HepG2 (cell line): ENCODE measurements at regions not wholly inside any gene's neighbourhood (a gene's known extent, or its start where the extent isn't known, plus 50 kb on each side); places are given as distances from the start of the nearest gene placed in this dataset.

ENCODE experiments used
- ATAC-seq: fragments of 200-7000 bp; cut with Tn5 transposase; 3 replicates; pipeline ENCODE4 v1.9.1; 2020; ENCODE audit warnings: mild to moderate bottlenecking, moderate library complexity
- BruUV-seq: library from RNA; stranded (reverse); fragments of 400-500 nt; replicated peaks from 2 replicates; lab custom pipeline; 2021; lab: Mats Ljungman, UMichigan
- CTCF ChIA-PET: fragments of 300-600 bp; formaldehyde crosslinking; extraction: SDS; loops from one replicate; lab custom pipeline; 2021; ENCODE audit warnings: low total read pairs, inconsistent platforms, low intra/inter-chr PET ratio; lab: Yijun Ruan, JAX
- POLR2A ChIA-PET: fragments of 350-600 bp; sonication (Branson Sonifier 250); formaldehyde crosslinking; loops from one replicate; lab custom pipeline; 2020; ENCODE audit warnings: antibody characterized with exemption, inconsistent platforms; lab: Yijun Ruan, JAX
- DNase-seq: peaks from one replicate; pipeline ENCODE4 v3.0.0-alpha.2; 2015; ENCODE audit warnings: low spot score
- FAIRE-seq: peaks from 3 replicates; lab custom pipeline; 2011; peaks lifted over from hg19 to GRCh38; lab: Jason Lieb, UNC
- H2AFZ ChIP-seq: one replicate; pipeline ENCODE4 v1.6.1; 2011; ENCODE audit warnings: low read length, inconsistent platforms
- H3K27ac ChIP-seq: fragments of 300-600 bp; 3 replicates; pipeline ENCODE4 v1.8.0; 2011; ENCODE audit warnings: mixed run types, mild to moderate bottlenecking, mixed read lengths, low read length, inconsistent platforms; ENCODE audit not compliant: insufficient read depth; ENCODE audit errors: extremely low read length
- H3K27me3 ChIP-seq, 2 experiments: fragments of 200-600 bp in 1 of 2; 2 replicates in 1 of 2; 3 replicates in 1 of 2; pipeline versions ENCODE4 v1.6.0 to v1.8.0; 2011; ENCODE audit warnings: low read length in 2 of 2, mild to moderate bottlenecking in 2 of 2, moderate library complexity in 2 of 2, inconsistent platforms in 1 of 2; ENCODE audit not compliant: insufficient read depth in 2 of 2, control insufficient read depth in 1 of 2
- H3K36me3 ChIP-seq, 2 experiments: fragments of 200-600 bp in 1 of 2; replicated peaks in 1 of 2; 2 replicates in 1 of 2; 3 replicates in 1 of 2; pipeline versions ENCODE4 v1.5.1 to v1.8.0; 2011; ENCODE audit warnings: low read length in 2 of 2, inconsistent platforms in 1 of 2; ENCODE audit not compliant: insufficient read depth in 2 of 2, control insufficient read depth in 1 of 2
- H3K4me1 ChIP-seq: 2 replicates; pipeline ENCODE4 v1.5.1; 2012; ENCODE audit warnings: low read length, inconsistent platforms; ENCODE audit not compliant: insufficient read depth
- H3K4me2 ChIP-seq: 2 replicates; pipeline ENCODE4 v1.6.0; 2011; ENCODE audit warnings: low read depth, low read length, inconsistent platforms
- H3K4me3 ChIP-seq, 3 experiments: fragments of 200-600 bp in 1 of 3; sonication (generic), shearing (Covaris generic) in 1 of 3; replicated peaks in 1 of 3; 2 replicates each; pipeline ENCODE4 v1.5.1; 2011 to 2016; ENCODE audit warnings: low read length in 3 of 3, inconsistent platforms in 2 of 3, low read depth in 2 of 3, mild to moderate bottlenecking in 2 of 3, control low read depth in 1 of 3, mixed read lengths in 1 of 3; ENCODE audit not compliant: insufficient read depth in 1 of 3
- H3K79me2 ChIP-seq: one replicate; pipeline ENCODE4 v1.6.1; 2011; ENCODE audit warnings: low read length, inconsistent platforms; ENCODE audit not compliant: insufficient read depth
- H3K9ac ChIP-seq: 2 replicates; pipeline ENCODE4 v1.6.0; 2011; ENCODE audit warnings: mild to moderate bottlenecking, low read depth, low read length, inconsistent platforms; ENCODE audit not compliant: insufficient read depth
- H3K9me3 ChIP-seq: 2 replicates; pipeline ENCODE4 v1.5.1; 2012; ENCODE audit warnings: mild to moderate bottlenecking, low read length
- H4K20me1 ChIP-seq: 2 replicates; pipeline ENCODE4 v1.6.0; 2011; ENCODE audit warnings: inconsistent platforms, mild to moderate bottlenecking, low read length, moderate library complexity; ENCODE audit not compliant: insufficient read depth
- NFKBIZ ChIP-seq: IDR thresholded peaks from 2 replicates; pipeline ENCODE4 v1.6.1; 2018; ENCODE audit warnings: missing genetic modification reagents, missing compliant biosample characterization
- PITX1 ChIP-seq: sonication (generic); formaldehyde crosslinking; IDR thresholded peaks from 2 replicates; pipeline ENCODE4 v1.5.1; 2020; ENCODE audit warnings: mild to moderate bottlenecking, missing genetic modification reagents
- RBFOX2 ChIP-seq: fragments of 200-400 bp; formaldehyde crosslinking; IDR thresholded peaks from 2 replicates; pipeline ENCODE4 v1.6.1; 2017; ENCODE audit warnings: low read depth, mild to moderate bottlenecking, low read length
- ZNF414 ChIP-seq: sonication (generic); formaldehyde crosslinking; IDR thresholded peaks from 2 replicates; pipeline ENCODE4 v1.5.0; 2020; ENCODE audit warnings: missing genetic modification reagents
- ZXDC ChIP-seq: sonication (generic); formaldehyde crosslinking; IDR thresholded peaks from 2 replicates; pipeline ENCODE4 v1.5.0; 2020; ENCODE audit warnings: mild to moderate bottlenecking, missing genetic modification reagents
- WGBS: methylation state at CpG from one replicate; pipeline ENCODE4 v1.1.6; 2017; ENCODE audit warnings: low lambda C conversion rate; 5-methylcytosine and 5-hydroxymethylcytosine counted together
- in situ Hi-C: cut with HindIII; loops from 2 replicates; pipeline ENCODE4 v1.10.0; 2017; ENCODE audit warnings: low pct_unique_long_range_greater_than_20kb; ENCODE audit not compliant: extremely low pct_ligation_motif_present
- intact Hi-C: fragments of 100-400 bp; cut with micrococcal nuclease; formaldehyde crosslinking; loops from one replicate; pipeline ENCODE4 v1.10.0; 2022; ENCODE audit not compliant: unreplicated experiment

DNA sequence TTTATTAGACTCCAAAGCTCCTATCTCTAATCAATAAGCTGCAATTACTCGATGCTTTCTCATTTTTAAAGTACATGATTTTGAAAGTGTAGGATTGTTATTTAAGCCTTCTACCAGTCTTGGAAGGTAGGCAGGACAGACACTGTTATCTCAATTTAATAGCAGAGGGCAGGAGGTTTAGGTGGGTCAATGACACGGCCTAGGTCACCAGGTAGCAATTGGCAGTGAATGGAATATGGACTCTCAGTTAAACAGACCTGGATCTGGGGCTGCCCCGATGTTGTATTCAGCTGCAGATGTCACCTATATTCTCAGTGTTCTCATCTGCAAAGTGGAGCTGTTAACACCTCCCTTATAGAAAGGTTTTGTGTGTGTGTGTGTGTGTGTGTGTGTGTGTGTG is 124.4 kb upstream of the ANKFN1 start (continued):
- no peak for TF ChIP-seq ZXDC (CRISPR knock-in tag)
- TF ChIP-seq RBFOX2: no peak

DNA sequence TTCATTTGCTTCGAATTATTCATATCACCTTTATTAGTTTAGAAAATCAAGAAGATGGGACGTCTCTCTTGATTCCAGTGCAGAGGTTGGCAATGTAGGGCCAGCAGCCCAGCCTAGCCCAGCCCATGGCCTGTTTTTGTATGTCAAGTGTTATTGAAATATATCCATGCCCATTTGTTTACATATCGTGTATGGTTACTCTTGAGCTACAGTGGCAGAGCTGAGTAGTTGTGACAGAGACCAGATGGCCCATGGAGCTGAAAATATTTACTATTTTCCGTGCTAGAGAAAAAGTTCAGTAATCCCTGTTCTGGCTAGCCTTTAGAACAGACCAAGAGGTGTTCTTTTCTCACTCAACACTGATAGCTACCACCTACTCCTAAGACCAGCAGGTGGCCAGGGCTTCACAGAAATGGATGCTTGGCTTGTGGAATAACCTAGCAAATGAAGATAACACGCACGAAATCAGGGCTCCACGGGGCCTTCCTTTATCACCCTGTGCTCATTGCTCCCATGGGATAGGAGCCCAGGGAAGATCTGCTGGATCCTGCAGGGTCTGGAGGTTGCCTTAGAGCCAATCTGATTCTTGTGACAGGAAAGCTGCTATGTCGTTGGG is 123.2 kb upstream of the ANKFN1 start:
- in situ Hi-C loops (no loop called here), intact Hi-C loops (no loop called here)
- no peak overlapping the region for H2AFZ ChIP-seq
- no peak for TF ChIP-seq PITX1 (CRISPR knock-in tag)
- TF ChIP-seq NFKBIZ (CRISPR knock-in tag): no peak
- TF ChIP-seq ZNF414 (CRISPR knock-in tag): no peak
- DNase-seq (no peak), ATAC-seq (no peak), FAIRE-seq (no peak)
- H3K36me3 ChIP-seq: no peaks in the 10 kb centered on the region
- H3K27ac ChIP-seq: no peak overlapping the region
- ChIA-PET CTCF (no interaction called here), POLR2A (no interaction called here)
- H4K20me1 ChIP-seq: no peaks in the 10 kb centered on the region
- H3K4me1 ChIP-seq: no peaks in the 10 kb centered on the region
- no peak overlapping the region for H3K4me3 ChIP-seq
- no peaks in the 10 kb centered on the region for H3K9me3 ChIP-seq
- 2% methylated on average over 8 of the region's 8 CpGs for WGBS
- H3K79me2 ChIP-seq: no peaks in the 10 kb centered on the region
- H3K27me3 ChIP-seq: 0 out of 5 replicates have a peak, but pooled peaks cover 0 to 3% of the 10 kb centered on the region in 2 experiments
- H3K4me2 ChIP-seq: no peak overlapping the region
- no TSS peak for BruUV-seq
- H3K9ac ChIP-seq: no peak overlapping the region
